Lung (tissue), 11 donors: ENCODE measurements at regions not wholly inside any gene's neighbourhood (a gene's known extent, or its start where the extent isn't known, plus 50 kb on each side); places are given as distances from the start of the nearest gene placed in this dataset.

ENCODE experiments used
- ATAC-seq: fragments of 200-7000 bp; cut with Tn5 transposase; one replicate; pipeline ENCODE4 v1.9.1; 2020; ENCODE audit warnings: moderate number of reproducible peaks; ENCODE audit not compliant: insufficient read depth, low FRiP score
- DNase-seq, 3 donors: peaks; one replicate each; pipeline ENCODE4 v3.0.0-alpha.2; 2013 to 2017
- H3K27ac ChIP-seq, 2 donors: one replicate each; pipeline ENCODE4 v1.5.1; 2013; ENCODE audit warnings: mild to moderate bottlenecking in 2 of 2, moderate library complexity in 2 of 2, control low read depth in 1 of 2, inconsistent platforms in 1 of 2, low read depth in 1 of 2, low read length in 1 of 2
- H3K27me3 ChIP-seq, 3 donors: one replicate each; pipeline ENCODE4 v1.5.1; 2013; ENCODE audit warnings: low read length in 2 of 3; ENCODE audit not compliant: control insufficient read depth in 3 of 3, insufficient read depth in 3 of 3
- H3K36me3 ChIP-seq, 4 donors: one replicate each; pipeline ENCODE4 v1.5.1; 2013; ENCODE audit warnings: low read length in 4 of 4, mild to moderate bottlenecking in 1 of 4, moderate library complexity in 1 of 4; ENCODE audit not compliant: control insufficient read depth in 4 of 4, insufficient read depth in 4 of 4
- H3K4me1 ChIP-seq, 5 donors: one replicate each; pipeline ENCODE4 v1.5.1; 2013; ENCODE audit warnings: low read length in 5 of 5, mild to moderate bottlenecking in 2 of 5, moderate library complexity in 1 of 5; ENCODE audit not compliant: control insufficient read depth in 5 of 5, insufficient read depth in 5 of 5
- H3K4me3 ChIP-seq: one replicate; pipeline ENCODE4 v1.5.1; 2013; ENCODE audit warnings: mild to moderate bottlenecking, control low read depth, moderate library complexity
- H3K9ac ChIP-seq, 2 donors: one replicate each; pipeline ENCODE4 v1.5.1; 2013; ENCODE audit warnings: low read length in 2 of 2, control low read depth in 1 of 2; ENCODE audit not compliant: insufficient read depth in 1 of 2
- H3K9me3 ChIP-seq, 4 donors: one replicate each; pipeline ENCODE4 v1.5.1; 2013; ENCODE audit warnings: low read length in 3 of 4, mild to moderate bottlenecking in 1 of 4, moderate library complexity in 1 of 4; ENCODE audit not compliant: control insufficient read depth in 4 of 4, insufficient read depth in 3 of 4
- WGBS, 2 donors: extraction: QIAGEN DNeasy Blood & Tissue Kit; methylation state at CpG; one replicate each; pipeline ENCODE4 v1.1.7; 2013; 5-methylcytosine and 5-hydroxymethylcytosine counted together
- TF ChIP-seq, protein P1 (sequence below): IDR thresholded peaks from 2 replicates; pipeline ENCODE4 v1.5.1; 2012; ENCODE audit warnings: mild to moderate bottlenecking; ENCODE audit errors: control extremely low read depth, extremely low read depth
- donor health status: control.
- donor health status: control.
- donor health status: Bipolar disorder and iron deficiency.
- donor health status: healthy.
- donor health status: DM: yes; HTN: yes; CAD: no.

DNA sequence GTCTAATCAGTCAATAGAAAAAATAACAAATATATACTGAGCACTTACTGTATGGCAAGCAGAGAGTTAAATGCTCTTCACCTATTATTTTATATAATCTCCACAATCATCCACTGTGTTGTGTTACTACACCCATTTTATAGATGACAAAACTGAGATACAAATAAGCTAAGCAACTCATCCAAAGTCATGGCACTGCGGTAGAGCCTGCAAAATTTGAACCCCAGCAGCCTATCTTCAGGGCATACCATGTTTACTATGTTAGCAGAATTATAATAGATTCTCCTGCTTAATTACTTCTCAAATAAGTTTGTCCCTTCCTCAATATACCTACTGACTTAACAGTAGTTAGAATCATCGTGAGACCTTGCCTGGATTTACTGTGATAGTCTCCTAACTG, 53.6 kb upstream of the PCED1B start:
- no peaks in the 10 kb centered on the region for H3K9me3 ChIP-seq
- WGBS, 2 donors = 90 to 95% methylated on average over 2 of the region's 2 CpGs
- H3K27me3 ChIP-seq = no peaks in the 10 kb centered on the region
- no peak overlapping the region for H3K4me3 ChIP-seq
- no peaks in the 10 kb centered on the region for H3K4me1 ChIP-seq
- TF ChIP-seq, protein P1, sequence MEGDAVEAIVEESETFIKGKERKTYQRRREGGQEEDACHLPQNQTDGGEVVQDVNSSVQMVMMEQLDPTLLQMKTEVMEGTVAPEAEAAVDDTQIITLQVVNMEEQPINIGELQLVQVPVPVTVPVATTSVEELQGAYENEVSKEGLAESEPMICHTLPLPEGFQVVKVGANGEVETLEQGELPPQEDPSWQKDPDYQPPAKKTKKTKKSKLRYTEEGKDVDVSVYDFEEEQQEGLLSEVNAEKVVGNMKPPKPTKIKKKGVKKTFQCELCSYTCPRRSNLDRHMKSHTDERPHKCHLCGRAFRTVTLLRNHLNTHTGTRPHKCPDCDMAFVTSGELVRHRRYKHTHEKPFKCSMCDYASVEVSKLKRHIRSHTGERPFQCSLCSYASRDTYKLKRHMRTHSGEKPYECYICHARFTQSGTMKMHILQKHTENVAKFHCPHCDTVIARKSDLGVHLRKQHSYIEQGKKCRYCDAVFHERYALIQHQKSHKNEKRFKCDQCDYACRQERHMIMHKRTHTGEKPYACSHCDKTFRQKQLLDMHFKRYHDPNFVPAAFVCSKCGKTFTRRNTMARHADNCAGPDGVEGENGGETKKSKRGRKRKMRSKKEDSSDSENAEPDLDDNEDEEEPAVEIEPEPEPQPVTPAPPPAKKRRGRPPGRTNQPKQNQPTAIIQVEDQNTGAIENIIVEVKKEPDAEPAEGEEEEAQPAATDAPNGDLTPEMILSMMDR = no peak
- ATAC-seq (no peak), DNase-seq (no peak)
- H3K36me3 ChIP-seq = no peaks in the 10 kb centered on the region
- H3K27ac ChIP-seq = no peak overlapping the region
- H3K9ac ChIP-seq = no peak overlapping the region

DNA sequence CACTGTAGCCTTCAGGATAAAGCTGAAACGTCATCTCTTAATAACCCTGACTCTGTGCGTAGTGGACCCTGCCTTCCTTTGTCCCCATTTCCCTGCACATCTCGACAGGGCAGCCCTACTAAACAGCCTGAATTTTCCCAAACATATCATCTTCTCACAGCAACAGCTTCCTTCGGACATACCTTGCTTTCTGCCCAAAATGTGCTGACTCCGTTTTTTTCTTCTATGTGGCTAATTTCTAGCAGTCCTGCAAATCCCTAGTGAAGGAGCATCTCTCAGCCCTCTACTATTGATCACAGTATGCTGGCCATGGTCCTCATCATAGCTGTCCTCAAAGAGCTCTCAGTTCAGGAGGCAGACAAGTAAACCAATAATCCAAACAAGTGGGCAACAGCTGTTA, 53.1 kb upstream of the PCED1B start:
- Histone ChIP-seq H3K4me1 (no peaks in the 10 kb centered on the region), H3K27ac (no peak overlapping the region), H3K36me3 (no peaks in the 10 kb centered on the region), H3K9ac (no peak overlapping the region), H3K9me3 (no peaks in the 10 kb centered on the region), H3K27me3 (no peaks in the 10 kb centered on the region), H3K4me3 (no peak overlapping the region)
- ATAC-seq (no peak), DNase-seq (no peak)
- TF ChIP-seq, protein P1 = no peak
- 81 to 93% methylated on average over 5 of the region's 5 CpGs for WGBS, 2 donors
